Adrenal gland (tissue), 5 donors: ENCODE measurements at regions not wholly inside any gene's neighbourhood (a gene's known extent, or its start where the extent isn't known, plus 50 kb on each side); places are given as distances from the start of the nearest gene placed in this dataset.

ENCODE experiments used
- POLR2A ChIP-seq, 2 donors: fragments of 450-650 bp; IDR thresholded peaks; one replicate each; pipeline ENCODE4 v1.6.1; 2017; ENCODE audit warnings: antibody characterized with exemption in 2 of 2, mild to moderate bottlenecking in 2 of 2, moderate library complexity in 1 of 2
- TF ChIP-seq, protein P1 (sequence below), 6 experiments: fragments of 450-650 bp in 4 of 6; fragments of 200-600 bp in 2 of 6; sonication (generic) in 1 of 6; IDR thresholded peaks; 1 replicate in 5 of 6; 2 replicates in 1 of 6; pipeline versions ENCODE4 v1.5.1 to v1.8.0; 2016 to 2021; ENCODE audit warnings: antibody characterized with exemption in 6 of 6, mild to moderate bottlenecking in 2 of 6, moderate library complexity in 1 of 6
- donor health status: DM: no; HTN: no; CAD: no.

- TF ChIP-seq, protein P1, sequence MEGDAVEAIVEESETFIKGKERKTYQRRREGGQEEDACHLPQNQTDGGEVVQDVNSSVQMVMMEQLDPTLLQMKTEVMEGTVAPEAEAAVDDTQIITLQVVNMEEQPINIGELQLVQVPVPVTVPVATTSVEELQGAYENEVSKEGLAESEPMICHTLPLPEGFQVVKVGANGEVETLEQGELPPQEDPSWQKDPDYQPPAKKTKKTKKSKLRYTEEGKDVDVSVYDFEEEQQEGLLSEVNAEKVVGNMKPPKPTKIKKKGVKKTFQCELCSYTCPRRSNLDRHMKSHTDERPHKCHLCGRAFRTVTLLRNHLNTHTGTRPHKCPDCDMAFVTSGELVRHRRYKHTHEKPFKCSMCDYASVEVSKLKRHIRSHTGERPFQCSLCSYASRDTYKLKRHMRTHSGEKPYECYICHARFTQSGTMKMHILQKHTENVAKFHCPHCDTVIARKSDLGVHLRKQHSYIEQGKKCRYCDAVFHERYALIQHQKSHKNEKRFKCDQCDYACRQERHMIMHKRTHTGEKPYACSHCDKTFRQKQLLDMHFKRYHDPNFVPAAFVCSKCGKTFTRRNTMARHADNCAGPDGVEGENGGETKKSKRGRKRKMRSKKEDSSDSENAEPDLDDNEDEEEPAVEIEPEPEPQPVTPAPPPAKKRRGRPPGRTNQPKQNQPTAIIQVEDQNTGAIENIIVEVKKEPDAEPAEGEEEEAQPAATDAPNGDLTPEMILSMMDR (IDR thresholded peaks at IDR 0.05) = no peak
- no peak for TF ChIP-seq POLR2A (IDR thresholded peaks at IDR 0.05)
Measured at GRCh38 chr21:27796106-27796505, 829.2 kb upstream of the ADAMTS5 start.
